ENCODE measurements at regions not wholly inside any gene's neighbourhood (a gene's known extent, or its start where the extent isn't known, plus 50 kb on each side); places are given as distances from the start of the nearest gene placed in this dataset.

DNA sequence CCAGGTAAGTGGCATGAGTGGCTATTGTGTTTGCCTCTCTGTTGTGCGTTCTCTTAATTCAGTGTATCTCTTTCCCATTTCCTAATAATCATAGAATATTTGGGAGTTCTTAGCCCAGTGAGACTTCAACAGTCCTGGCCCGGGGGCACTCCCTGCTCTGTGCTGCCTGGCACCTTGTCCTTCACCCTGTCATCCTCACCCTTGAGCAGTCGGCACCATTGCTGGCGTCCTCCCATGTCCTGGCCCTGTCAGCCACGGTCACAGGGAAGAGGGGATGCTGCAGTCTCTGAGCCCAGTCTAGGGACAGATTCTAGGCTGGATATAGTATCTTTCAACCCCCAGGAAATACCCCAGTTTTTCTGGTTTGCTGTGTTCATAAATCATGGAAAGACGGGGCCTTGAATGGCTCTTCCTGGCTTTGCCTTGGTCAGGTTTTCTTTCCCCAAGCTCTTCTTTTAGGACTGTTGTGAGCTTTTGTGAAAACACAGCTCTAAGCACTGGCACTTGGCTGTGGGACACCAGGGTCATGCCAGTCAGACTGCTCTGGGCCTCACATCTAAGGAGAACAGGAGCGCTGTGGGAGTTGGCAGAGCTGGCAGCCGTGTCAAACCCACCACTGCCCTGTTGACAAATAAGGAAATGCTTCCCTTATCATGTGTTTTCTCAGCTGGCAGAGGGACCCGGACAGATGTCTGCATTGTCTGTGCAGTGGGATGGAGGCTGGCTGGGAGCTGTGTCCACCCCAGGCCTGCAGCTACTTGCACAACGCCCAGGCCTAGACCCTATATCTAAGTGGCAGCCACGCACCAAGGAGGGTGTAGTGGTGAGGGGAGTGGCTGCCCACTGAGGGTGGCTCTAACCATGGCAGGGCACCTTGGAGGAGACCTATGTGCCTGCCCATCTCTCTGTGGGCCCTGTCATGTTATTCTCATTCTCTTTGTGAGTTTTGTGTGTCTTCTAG, 378.6 kb downstream of the ICE1 start:
- H3K36me3 Mint-ChIP-seq (ENCODE audit: low read depth) = no peaks in the 10 kb centered on the region
- TF ChIP-seq, protein P1, sequence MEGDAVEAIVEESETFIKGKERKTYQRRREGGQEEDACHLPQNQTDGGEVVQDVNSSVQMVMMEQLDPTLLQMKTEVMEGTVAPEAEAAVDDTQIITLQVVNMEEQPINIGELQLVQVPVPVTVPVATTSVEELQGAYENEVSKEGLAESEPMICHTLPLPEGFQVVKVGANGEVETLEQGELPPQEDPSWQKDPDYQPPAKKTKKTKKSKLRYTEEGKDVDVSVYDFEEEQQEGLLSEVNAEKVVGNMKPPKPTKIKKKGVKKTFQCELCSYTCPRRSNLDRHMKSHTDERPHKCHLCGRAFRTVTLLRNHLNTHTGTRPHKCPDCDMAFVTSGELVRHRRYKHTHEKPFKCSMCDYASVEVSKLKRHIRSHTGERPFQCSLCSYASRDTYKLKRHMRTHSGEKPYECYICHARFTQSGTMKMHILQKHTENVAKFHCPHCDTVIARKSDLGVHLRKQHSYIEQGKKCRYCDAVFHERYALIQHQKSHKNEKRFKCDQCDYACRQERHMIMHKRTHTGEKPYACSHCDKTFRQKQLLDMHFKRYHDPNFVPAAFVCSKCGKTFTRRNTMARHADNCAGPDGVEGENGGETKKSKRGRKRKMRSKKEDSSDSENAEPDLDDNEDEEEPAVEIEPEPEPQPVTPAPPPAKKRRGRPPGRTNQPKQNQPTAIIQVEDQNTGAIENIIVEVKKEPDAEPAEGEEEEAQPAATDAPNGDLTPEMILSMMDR (IDR thresholded peaks at IDR 0.05) = no peak
- H3K4me1 Mint-ChIP-seq (ENCODE audit: low read depth) = no peaks in the 10 kb centered on the region
- H3K27me3 Mint-ChIP-seq (ENCODE audit: low read depth) = no peaks in the 10 kb centered on the region
- peaks cover 4% of the 10 kb centered on the region for H3K9me3 Mint-ChIP-seq (ENCODE audit: low read depth)
- no peak for DNase-seq (ENCODE audit: low spot score)
- H3K4me3 Mint-ChIP-seq (ENCODE audit: unreplicated experiment) = no peak overlapping the region
- H3K27ac Mint-ChIP-seq (ENCODE audit: unreplicated experiment) = no peak overlapping the region

DNA sequence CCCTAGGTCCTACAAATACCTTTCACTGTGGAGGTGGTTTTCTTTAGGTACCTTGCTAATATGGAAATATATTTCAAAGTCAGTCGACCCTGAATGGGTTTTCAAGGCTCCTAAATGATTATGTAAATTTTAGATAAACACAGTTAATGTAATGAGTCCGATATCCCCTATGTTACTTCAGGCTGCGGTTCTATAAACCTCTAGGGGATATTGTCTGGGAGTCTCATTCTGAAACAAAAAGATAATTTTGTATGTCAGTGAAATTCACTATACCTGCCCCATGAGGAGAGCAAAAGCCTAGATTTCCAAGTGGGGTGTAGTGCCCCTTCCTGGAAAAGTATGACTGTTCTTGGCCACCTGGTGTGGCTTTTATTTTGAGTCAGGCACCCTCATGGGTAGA, 377.3 kb downstream of the ICE1 start:
- Mint-ChIP-seq H3K27ac (ENCODE audit: unreplicated experiment) (no peak overlapping the region), H3K36me3 (ENCODE audit: low read depth) (no peaks in the 10 kb centered on the region), H3K4me1 (ENCODE audit: low read depth) (no peaks in the 10 kb centered on the region), H3K27me3 (ENCODE audit: low read depth) (no peaks in the 10 kb centered on the region), H3K4me3 (ENCODE audit: unreplicated experiment) (no peak overlapping the region), H3K9me3 (ENCODE audit: low read depth) (peaks cover 4% of the 10 kb centered on the region)
- no peak for DNase-seq (ENCODE audit: low spot score)
- TF ChIP-seq, protein P1 (IDR thresholded peaks at IDR 0.05) = no peak

DNA sequence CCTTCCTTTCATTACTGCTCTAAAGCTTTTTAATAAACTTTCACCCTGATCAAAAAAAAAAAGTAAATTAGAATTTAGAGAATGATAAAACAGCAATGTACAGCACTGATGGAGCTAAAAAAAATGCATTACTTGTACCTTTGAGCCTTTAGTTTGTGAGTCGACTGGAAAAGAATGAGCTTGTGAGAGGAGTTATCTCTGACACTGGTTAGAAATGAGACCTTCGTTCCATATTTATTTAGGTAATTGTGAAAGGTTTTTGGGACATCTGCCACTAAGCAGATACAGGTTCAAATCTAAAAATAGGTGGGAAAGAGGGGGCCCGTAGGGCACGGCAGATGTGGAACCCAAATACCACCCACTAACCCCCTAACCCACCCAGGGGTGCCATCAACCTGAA, 376.8 kb downstream of the ICE1 start:
- H3K36me3 Mint-ChIP-seq (ENCODE audit: low read depth) = no peaks in the 10 kb centered on the region
- no peaks in the 10 kb centered on the region for H3K4me1 Mint-ChIP-seq (ENCODE audit: low read depth)
- TF ChIP-seq, protein P1 (IDR thresholded peaks at IDR 0.05) = no peak
- peaks cover 4% of the 10 kb centered on the region for H3K9me3 Mint-ChIP-seq (ENCODE audit: low read depth)
- H3K27ac Mint-ChIP-seq (ENCODE audit: unreplicated experiment) = no peak overlapping the region
- H3K27me3 Mint-ChIP-seq (ENCODE audit: low read depth) = no peaks in the 10 kb centered on the region
- no peak overlapping the region for H3K4me3 Mint-ChIP-seq (ENCODE audit: unreplicated experiment)
- no peak for DNase-seq (ENCODE audit: low spot score)

DNA sequence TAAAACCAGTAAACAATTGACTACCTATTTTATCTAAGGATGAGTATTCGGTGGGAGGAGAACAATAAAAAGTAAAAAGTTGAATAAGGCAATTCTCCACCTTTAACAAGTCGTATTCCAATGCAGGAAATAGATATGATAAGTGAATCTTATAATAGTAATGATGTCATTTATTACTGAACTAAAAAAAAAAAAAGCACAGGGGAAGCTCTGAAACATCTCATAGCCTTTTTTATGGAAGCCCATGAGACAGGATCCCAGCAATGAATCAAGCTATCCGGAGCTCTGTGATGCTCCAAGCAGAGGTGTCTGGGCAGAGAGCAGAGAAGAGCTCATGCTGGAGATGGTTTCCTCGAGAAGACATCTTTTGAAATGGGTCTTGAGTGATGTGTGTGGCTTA, 376.0 kb downstream of the ICE1 start:
- Mint-ChIP-seq H3K4me1 (ENCODE audit: low read depth) (no peaks in the 10 kb centered on the region), H3K36me3 (ENCODE audit: low read depth) (no peaks in the 10 kb centered on the region), H3K27me3 (ENCODE audit: low read depth) (no peaks in the 10 kb centered on the region), H3K9me3 (ENCODE audit: low read depth) (peaks cover 4% of the 10 kb centered on the region), H3K4me3 (ENCODE audit: unreplicated experiment) (no peak overlapping the region), H3K27ac (ENCODE audit: unreplicated experiment) (no peak overlapping the region)
- TF ChIP-seq, protein P1 (IDR thresholded peaks at IDR 0.05) = no peak
- DNase-seq (ENCODE audit: low spot score) = no peak

DNA sequence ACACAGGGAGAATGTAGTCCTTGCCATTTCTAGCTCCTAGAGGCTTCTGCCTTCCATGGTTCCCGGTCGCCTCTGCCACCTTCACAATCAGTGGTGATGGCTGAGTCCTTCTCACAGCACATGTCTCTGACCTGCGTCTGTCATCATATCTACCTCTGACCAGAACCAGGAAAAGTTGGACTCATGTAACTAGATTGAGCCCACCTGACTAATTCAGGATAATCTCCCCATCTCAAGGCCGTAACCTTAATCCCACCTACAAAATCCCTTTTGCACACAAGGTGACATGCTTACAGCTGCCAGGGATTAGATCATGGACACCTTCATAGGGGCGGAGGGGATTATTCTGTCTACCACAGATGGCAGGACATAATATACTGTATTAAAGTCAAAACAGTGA, 375.6 kb downstream of the ICE1 start:
- H3K27ac Mint-ChIP-seq (ENCODE audit: unreplicated experiment) = no peak overlapping the region
- H3K9me3 Mint-ChIP-seq (ENCODE audit: low read depth) = peaks cover 4% of the 10 kb centered on the region
- TF ChIP-seq, protein P1 (IDR thresholded peaks at IDR 0.05) = no peak
- no peaks in the 10 kb centered on the region for H3K4me1 Mint-ChIP-seq (ENCODE audit: low read depth)
- no peaks in the 10 kb centered on the region for H3K27me3 Mint-ChIP-seq (ENCODE audit: low read depth)
- no peaks in the 10 kb centered on the region for H3K36me3 Mint-ChIP-seq (ENCODE audit: low read depth)
- no peak for DNase-seq (ENCODE audit: low spot score)
- H3K4me3 Mint-ChIP-seq (ENCODE audit: unreplicated experiment) = no peak overlapping the region

Measured in chondrocyte (in vitro differentiated cells).